Activated CD4-positive, alpha-beta T cell treated with anti-CD3 and anti-CD28 coated beads, Interleukin-2, amount 10 ng/mL, durations not matched to agents 24 days and 14 days (primary cell): ENCODE measurements at regions not wholly inside any gene's neighbourhood (a gene's known extent, or its start where the extent isn't known, plus 50 kb on each side); places are given as distances from the start of the nearest gene placed in this dataset.
A peak's percentile ranks its signal among the peaks of the same experiment; 100 is the strongest.

Experiments
- DNase-seq: peaks from one replicate; pipeline ENCODE4 v3.0.0; 2022
- H3K27ac Mint-ChIP-seq: one replicate; pipeline ENCODE4 v1.8.0; 2022; ENCODE audit warnings: mild to moderate bottlenecking, mixed read lengths
- H3K27me3 Mint-ChIP-seq: one replicate; pipeline ENCODE4 v1.8.0; 2022; ENCODE audit warnings: mixed read lengths
- H3K36me3 Mint-ChIP-seq: one replicate; pipeline ENCODE4 v1.8.0; 2022; ENCODE audit warnings: low read depth, mild to moderate bottlenecking, mixed read lengths
- H3K4me1 Mint-ChIP-seq: one replicate; pipeline ENCODE4 v1.8.0; 2021; ENCODE audit warnings: mixed read lengths
- H3K4me3 Mint-ChIP-seq: one replicate; pipeline ENCODE4 v1.8.0; 2022; ENCODE audit warnings: mild to moderate bottlenecking, moderate library complexity, mixed read lengths
- H3K9me3 Mint-ChIP-seq: one replicate; pipeline ENCODE4 v1.8.0; 2021; ENCODE audit warnings: mixed read lengths
- intact Hi-C: fragments of 100-400 bp; cut with micrococcal nuclease; formaldehyde crosslinking; loops from one replicate; pipeline ENCODE4 v1.15.1; 2023

- Mint-ChIP-seq H3K36me3 (no peaks in the 10 kb centered on the region), H3K27me3 (peaks cover 5% of the 10 kb centered on the region), H3K4me3 (no peak overlapping the region), H3K27ac (no peak overlapping the region), H3K4me1 (no peaks in the 10 kb centered on the region), H3K9me3 (no peaks in the 10 kb centered on the region)
- intact Hi-C loops: no loop called here
- DNase-seq: peak; percentile 25
Observed at GRCh38 chr11:20311444-20311843, 52.1 kb upstream of the HTATIP2 start.

GRCh38 chr11:20310596-20311394, 52.7 kb upstream of the HTATIP2 start:
- no peaks in the 10 kb centered on the region for H3K9me3 Mint-ChIP-seq
- H3K36me3 Mint-ChIP-seq: no peaks in the 10 kb centered on the region
- H3K27me3 Mint-ChIP-seq: peaks cover 5% of the 10 kb centered on the region
- no peak for DNase-seq
- no peak overlapping the region for H3K27ac Mint-ChIP-seq
- no peaks in the 10 kb centered on the region for H3K4me1 Mint-ChIP-seq
- intact Hi-C loops: no loop called here
- H3K4me3 Mint-ChIP-seq: no peak overlapping the region

GRCh38 chr11:20310137-20310536, 53.4 kb upstream of the HTATIP2 start:
- no peak overlapping the region for H3K27ac Mint-ChIP-seq
- H3K36me3 Mint-ChIP-seq: no peaks in the 10 kb centered on the region
- H3K4me3 Mint-ChIP-seq: no peak overlapping the region
- no peaks in the 10 kb centered on the region for H3K9me3 Mint-ChIP-seq
- no peak for DNase-seq
- H3K27me3 Mint-ChIP-seq: peaks cover 5% of the 10 kb centered on the region
- intact Hi-C loops: no loop called here
- H3K4me1 Mint-ChIP-seq: no peaks in the 10 kb centered on the region

GRCh38 chr11:20309231-20310025, 54.1 kb upstream of the HTATIP2 start:
- Mint-ChIP-seq H3K4me3 (no peak overlapping the region), H3K27me3 (peaks cover 6% of the 10 kb centered on the region), H3K36me3 (no peaks in the 10 kb centered on the region), H3K4me1 (no peaks in the 10 kb centered on the region), H3K9me3 (no peaks in the 10 kb centered on the region), H3K27ac (no peak overlapping the region)
- intact Hi-C loops: no loop called here
- no peak for DNase-seq

- no peaks in the 10 kb centered on the region for H3K36me3 Mint-ChIP-seq
- no peaks in the 10 kb centered on the region for H3K9me3 Mint-ChIP-seq
Observed at GRCh38 chr11:20308601-20309000, 54.9 kb upstream of the HTATIP2 start.

GRCh38 chr11:20303391-20303965, 60.0 kb upstream of the HTATIP2 start:
- H3K36me3 Mint-ChIP-seq: no peaks in the 10 kb centered on the region
- H3K4me3 Mint-ChIP-seq: no peak overlapping the region
- intact Hi-C loops: no loop called here
- H3K27ac Mint-ChIP-seq: no peak overlapping the region
- H3K27me3 Mint-ChIP-seq: peaks cover 1% of the 10 kb centered on the region
- DNase-seq: no peak
- no peaks in the 10 kb centered on the region for H3K9me3 Mint-ChIP-seq
- H3K4me1 Mint-ChIP-seq: no peaks in the 10 kb centered on the region

More at GRCh38 chr11:20308601-20309000, 54.9 kb upstream of the HTATIP2 start:
- DNase-seq: no peak
- intact Hi-C loops: no loop called here
- no peaks in the 10 kb centered on the region for H3K4me1 Mint-ChIP-seq
- H3K4me3 Mint-ChIP-seq: no peak overlapping the region
- H3K27ac Mint-ChIP-seq: no peak overlapping the region
- peaks cover 6% of the 10 kb centered on the region for H3K27me3 Mint-ChIP-seq

- no peak overlapping the region for H3K4me3 Mint-ChIP-seq
- no peaks in the 10 kb centered on the region for H3K9me3 Mint-ChIP-seq
- no peak overlapping the region for H3K27ac Mint-ChIP-seq
- no peaks in the 10 kb centered on the region for H3K36me3 Mint-ChIP-seq
- no peak for DNase-seq
- intact Hi-C loops: no loop called here
- no peaks in the 10 kb centered on the region for H3K4me1 Mint-ChIP-seq
- peaks cover 6% of the 10 kb centered on the region for H3K27me3 Mint-ChIP-seq
Observed at GRCh38 chr11:20293992-20294391, 69.5 kb upstream of the HTATIP2 start.

GRCh38 chr11:20293531-20293930, 70.0 kb upstream of the HTATIP2 start:
- Mint-ChIP-seq H3K27ac (no peak overlapping the region), H3K36me3 (no peaks in the 10 kb centered on the region), H3K4me3 (no peak overlapping the region), H3K9me3 (no peaks in the 10 kb centered on the region), H3K4me1 (no peaks in the 10 kb centered on the region), H3K27me3 (peaks cover 6% of the 10 kb centered on the region)
- no peak for DNase-seq
- intact Hi-C loops: no loop called here

GRCh38 chr11:20289732-20290131, 73.8 kb upstream of the HTATIP2 start:
- peaks cover 8% of the 10 kb centered on the region for H3K27me3 Mint-ChIP-seq
- no peaks in the 10 kb centered on the region for H3K9me3 Mint-ChIP-seq
- no peak overlapping the region for H3K4me3 Mint-ChIP-seq
- intact Hi-C loops: no loop called here
- no peak overlapping the region for H3K27ac Mint-ChIP-seq
- no peak for DNase-seq
- H3K36me3 Mint-ChIP-seq: no peaks in the 10 kb centered on the region
- H3K4me1 Mint-ChIP-seq: no peaks in the 10 kb centered on the region

- H3K27ac Mint-ChIP-seq: no peak overlapping the region
- H3K9me3 Mint-ChIP-seq: no peaks in the 10 kb centered on the region
- intact Hi-C loops: no loop called here
- no peaks in the 10 kb centered on the region for H3K4me1 Mint-ChIP-seq
- peaks cover 9% of the 10 kb centered on the region for H3K27me3 Mint-ChIP-seq
- no peaks in the 10 kb centered on the region for H3K36me3 Mint-ChIP-seq
- DNase-seq: no peak
- H3K4me3 Mint-ChIP-seq: no peak overlapping the region
Observed at GRCh38 chr11:20283475-20283874, 80.0 kb upstream of the HTATIP2 start.

- H3K27me3 Mint-ChIP-seq: peaks cover 7% of the 10 kb centered on the region
- intact Hi-C loops: no loop called here
- no peaks in the 10 kb centered on the region for H3K4me1 Mint-ChIP-seq
- H3K36me3 Mint-ChIP-seq: no peaks in the 10 kb centered on the region
- DNase-seq: no peak
- no peak overlapping the region for H3K4me3 Mint-ChIP-seq
- no peak overlapping the region for H3K27ac Mint-ChIP-seq
- no peaks in the 10 kb centered on the region for H3K9me3 Mint-ChIP-seq
Observed at GRCh38 chr11:20278727-20279126, 84.8 kb upstream of the HTATIP2 start.

- Mint-ChIP-seq H3K27ac (no peak overlapping the region), H3K9me3 (no peaks in the 10 kb centered on the region), H3K4me3 (no peak overlapping the region), H3K36me3 (no peaks in the 10 kb centered on the region), H3K27me3 (peaks cover 7% of the 10 kb centered on the region), H3K4me1 (no peaks in the 10 kb centered on the region)
- no peak for DNase-seq
- intact Hi-C loops: no loop called here
Observed at GRCh38 chr11:20277014-20277413, 86.5 kb upstream of the HTATIP2 start.

- no peak overlapping the region for H3K4me3 Mint-ChIP-seq
- H3K27ac Mint-ChIP-seq: no peak overlapping the region
- H3K27me3 Mint-ChIP-seq: peaks cover 7% of the 10 kb centered on the region
- H3K4me1 Mint-ChIP-seq: no peaks in the 10 kb centered on the region
- no peak for DNase-seq
- H3K36me3 Mint-ChIP-seq: no peaks in the 10 kb centered on the region
- H3K9me3 Mint-ChIP-seq: no peaks in the 10 kb centered on the region
- intact Hi-C loops: no loop called here
Observed at GRCh38 chr11:20275987-20276965, 87.2 kb upstream of the HTATIP2 start.
